ENCODE measurements at regions not wholly inside any gene's neighbourhood (a gene's known extent, or its start where the extent isn't known, plus 50 kb on each side); places are given as distances from the start of the nearest gene placed in this dataset.

- H3K9me3 Mint-ChIP-seq = peaks cover 12% of the 10 kb centered on the region
- ATAC-seq (replicated peaks; ENCODE audit: extremely low read depth, poor library complexity, severe bottlenecking) (no peak), DNase-seq (ENCODE audit: low spot score in 2 of 2) (no peak)
- H3K27ac Mint-ChIP-seq (ENCODE audit: low read depth) = no peak overlapping the region
- no peak overlapping the region for H3K4me3 Mint-ChIP-seq
- H3K36me3 Mint-ChIP-seq (ENCODE audit: insufficient read depth) = no peaks in the 10 kb centered on the region
- H3K4me1 Mint-ChIP-seq = no peaks in the 10 kb centered on the region
- no peaks in the 10 kb centered on the region for H3K27me3 Mint-ChIP-seq
Observed at GRCh38 chr5:8362495-8362894, 493.5 kb downstream of the MTRR start.

- ATAC-seq (replicated peaks; ENCODE audit: extremely low read depth, poor library complexity, severe bottlenecking) (no peak), DNase-seq (ENCODE audit: low spot score in 2 of 2) (no peak)
- H3K9me3 Mint-ChIP-seq = peaks cover 12% of the 10 kb centered on the region
- H3K27me3 Mint-ChIP-seq = no peaks in the 10 kb centered on the region
- H3K4me3 Mint-ChIP-seq = no peak overlapping the region
- no peaks in the 10 kb centered on the region for H3K36me3 Mint-ChIP-seq (ENCODE audit: insufficient read depth)
- H3K4me1 Mint-ChIP-seq = no peaks in the 10 kb centered on the region
- no peak overlapping the region for H3K27ac Mint-ChIP-seq (ENCODE audit: low read depth)
Observed at GRCh38 chr5:8363138-8363537, 494.2 kb downstream of the MTRR start.

GRCh38 chr5:8366266-8366665 is 497.3 kb downstream of the MTRR start:
- Mint-ChIP-seq H3K36me3 (ENCODE audit: insufficient read depth) (no peaks in the 10 kb centered on the region), H3K4me1 (no peaks in the 10 kb centered on the region), H3K27ac (ENCODE audit: low read depth) (no peak overlapping the region), H3K4me3 (no peak overlapping the region), H3K9me3 (peaks cover 12% of the 10 kb centered on the region), H3K27me3 (no peaks in the 10 kb centered on the region)
- DNase-seq (ENCODE audit: low spot score in 2 of 2) (no peak), ATAC-seq (replicated peaks; ENCODE audit: extremely low read depth, poor library complexity, severe bottlenecking) (no peak)

GRCh38 chr5:8376478-8376877 is 507.5 kb downstream of the MTRR start:
- H3K36me3 Mint-ChIP-seq (ENCODE audit: insufficient read depth) = no peaks in the 10 kb centered on the region
- H3K9me3 Mint-ChIP-seq = peaks cover 19% of the 10 kb centered on the region
- no peaks in the 10 kb centered on the region for H3K27me3 Mint-ChIP-seq
- no peak overlapping the region for H3K4me3 Mint-ChIP-seq
- H3K4me1 Mint-ChIP-seq = no peaks in the 10 kb centered on the region
- H3K27ac Mint-ChIP-seq (ENCODE audit: low read depth) = no peak overlapping the region
- ATAC-seq (replicated peaks; ENCODE audit: extremely low read depth, poor library complexity, severe bottlenecking) = no peak
- DNase-seq (ENCODE audit: low spot score in 2 of 2) = no peak

- Mint-ChIP-seq H3K4me3 (no peak overlapping the region), H3K36me3 (ENCODE audit: insufficient read depth) (no peaks in the 10 kb centered on the region), H3K9me3 (peaks cover 12% of the 10 kb centered on the region), H3K4me1 (no peaks in the 10 kb centered on the region), H3K27me3 (no peaks in the 10 kb centered on the region), H3K27ac (ENCODE audit: low read depth) (no peak overlapping the region)
- no peak for DNase-seq (ENCODE audit: low spot score in 2 of 2)
- ATAC-seq (replicated peaks; ENCODE audit: extremely low read depth, poor library complexity, severe bottlenecking) = no peak
Observed at GRCh38 chr5:8381972-8382371, 513.0 kb downstream of the MTRR start.

GRCh38 chr5:8382456-8382855 is 513.5 kb downstream of the MTRR start:
- Mint-ChIP-seq H3K36me3 (ENCODE audit: insufficient read depth) (no peaks in the 10 kb centered on the region), H3K4me3 (no peak overlapping the region), H3K4me1 (no peaks in the 10 kb centered on the region), H3K27ac (ENCODE audit: low read depth) (no peak overlapping the region), H3K27me3 (no peaks in the 10 kb centered on the region), H3K9me3 (peaks cover 12% of the 10 kb centered on the region)
- ATAC-seq (replicated peaks; ENCODE audit: extremely low read depth, poor library complexity, severe bottlenecking) (no peak), DNase-seq (ENCODE audit: low spot score in 2 of 2) (no peak)

GRCh38 chr5:8383616-8384015 is 514.7 kb downstream of the MTRR start:
- DNase-seq (ENCODE audit: low spot score in 2 of 2) (no peak), ATAC-seq (replicated peaks; ENCODE audit: extremely low read depth, poor library complexity, severe bottlenecking) (no peak)
- no peak overlapping the region for H3K4me3 Mint-ChIP-seq
- H3K4me1 Mint-ChIP-seq = no peaks in the 10 kb centered on the region
- H3K27ac Mint-ChIP-seq (ENCODE audit: low read depth) = no peak overlapping the region
- H3K36me3 Mint-ChIP-seq (ENCODE audit: insufficient read depth) = no peaks in the 10 kb centered on the region
- H3K9me3 Mint-ChIP-seq = peaks cover 12% of the 10 kb centered on the region
- no peaks in the 10 kb centered on the region for H3K27me3 Mint-ChIP-seq

- no peak for ATAC-seq (replicated peaks; ENCODE audit: extremely low read depth, poor library complexity, severe bottlenecking)
- H3K9me3 Mint-ChIP-seq = peaks cover 31% of the 10 kb centered on the region
- H3K27me3 Mint-ChIP-seq = no peaks in the 10 kb centered on the region
- DNase-seq (ENCODE audit: low spot score in 2 of 2) = no peak
- H3K4me3 Mint-ChIP-seq = no peak overlapping the region
- no peak overlapping the region for H3K27ac Mint-ChIP-seq (ENCODE audit: low read depth)
- H3K4me1 Mint-ChIP-seq = no peaks in the 10 kb centered on the region
- H3K36me3 Mint-ChIP-seq (ENCODE audit: insufficient read depth) = no peaks in the 10 kb centered on the region
Observed at GRCh38 chr5:8386719-8387288, 517.9 kb downstream of the MTRR start.

- no peak for ATAC-seq (replicated peaks; ENCODE audit: extremely low read depth, poor library complexity, severe bottlenecking)
- Mint-ChIP-seq H3K4me3 (no peak overlapping the region), H3K36me3 (ENCODE audit: insufficient read depth) (no peaks in the 10 kb centered on the region), H3K27ac (ENCODE audit: low read depth) (no peak overlapping the region), H3K9me3 (peaks cover 19% of the 10 kb centered on the region), H3K27me3 (no peaks in the 10 kb centered on the region), H3K4me1 (no peaks in the 10 kb centered on the region)
- no peak for DNase-seq (ENCODE audit: low spot score in 2 of 2)
Observed at GRCh38 chr5:8391911-8392310, 523.0 kb downstream of the MTRR start.

- Mint-ChIP-seq H3K36me3 (ENCODE audit: insufficient read depth) (no peaks in the 10 kb centered on the region), H3K27ac (ENCODE audit: low read depth) (no peak overlapping the region), H3K9me3 (peaks cover 24% of the 10 kb centered on the region), H3K4me3 (no peak overlapping the region), H3K27me3 (no peaks in the 10 kb centered on the region), H3K4me1 (no peaks in the 10 kb centered on the region)
- no peak for DNase-seq (ENCODE audit: low spot score in 2 of 2)
- no peak for ATAC-seq (replicated peaks; ENCODE audit: extremely low read depth, poor library complexity, severe bottlenecking)
Observed at GRCh38 chr5:8393240-8393639, 524.3 kb downstream of the MTRR start.

GRCh38 chr5:8394965-8395364 is 526.0 kb downstream of the MTRR start:
- H3K4me1 Mint-ChIP-seq = no peaks in the 10 kb centered on the region
- peaks cover 1% of the 10 kb centered on the region for H3K36me3 Mint-ChIP-seq (ENCODE audit: insufficient read depth)
- no peaks in the 10 kb centered on the region for H3K27me3 Mint-ChIP-seq
- H3K9me3 Mint-ChIP-seq = peaks cover 12% of the 10 kb centered on the region
- no peak overlapping the region for H3K27ac Mint-ChIP-seq (ENCODE audit: low read depth)
- H3K4me3 Mint-ChIP-seq = no peak overlapping the region
- ATAC-seq (replicated peaks; ENCODE audit: extremely low read depth, poor library complexity, severe bottlenecking) = no peak
- DNase-seq (ENCODE audit: low spot score in 2 of 2) = no peak

- H3K9me3 Mint-ChIP-seq = peaks cover 14% of the 10 kb centered on the region
- no peak overlapping the region for H3K4me3 Mint-ChIP-seq
- no peaks in the 10 kb centered on the region for H3K4me1 Mint-ChIP-seq
- H3K27ac Mint-ChIP-seq (ENCODE audit: low read depth) = no peak overlapping the region
- no peaks in the 10 kb centered on the region for H3K27me3 Mint-ChIP-seq
- peaks cover 1% of the 10 kb centered on the region for H3K36me3 Mint-ChIP-seq (ENCODE audit: insufficient read depth)
- no peak for ATAC-seq (replicated peaks; ENCODE audit: extremely low read depth, poor library complexity, severe bottlenecking)
- DNase-seq (ENCODE audit: low spot score in 2 of 2) = no peak
Observed at GRCh38 chr5:8396246-8396645, 527.3 kb downstream of the MTRR start.

GRCh38 chr5:8396756-8397155 is 527.8 kb downstream of the MTRR start:
- DNase-seq (ENCODE audit: low spot score in 2 of 2) = no peak
- ATAC-seq (replicated peaks; ENCODE audit: extremely low read depth, poor library complexity, severe bottlenecking) = no peak
- Mint-ChIP-seq H3K36me3 (ENCODE audit: insufficient read depth) (peaks cover 1% of the 10 kb centered on the region), H3K4me1 (no peaks in the 10 kb centered on the region), H3K9me3 (peaks cover 19% of the 10 kb centered on the region), H3K27me3 (no peaks in the 10 kb centered on the region), H3K4me3 (no peak overlapping the region), H3K27ac (ENCODE audit: low read depth) (no peak overlapping the region)

- no peaks in the 10 kb centered on the region for H3K4me1 Mint-ChIP-seq
- peaks cover 27% of the 10 kb centered on the region for H3K9me3 Mint-ChIP-seq
- DNase-seq (ENCODE audit: low spot score in 2 of 2) = no peak
- no peak overlapping the region for H3K4me3 Mint-ChIP-seq
- no peaks in the 10 kb centered on the region for H3K27me3 Mint-ChIP-seq
- ATAC-seq (replicated peaks; ENCODE audit: extremely low read depth, poor library complexity, severe bottlenecking) = no peak
- no peak overlapping the region for H3K27ac Mint-ChIP-seq (ENCODE audit: low read depth)
- H3K36me3 Mint-ChIP-seq (ENCODE audit: insufficient read depth) = peaks cover 1% of the 10 kb centered on the region
Observed at GRCh38 chr5:8399471-8399870, 530.5 kb downstream of the MTRR start.
